ENCODE measurements at regions not wholly inside any gene's neighbourhood (a gene's known extent, or its start where the extent isn't known, plus 50 kb on each side); places are given as distances from the start of the nearest gene placed in this dataset.
"Not testable (repeated sequence)": the region's sequence is repeated elsewhere in the genome, so short reads cannot be mapped to it uniquely, and the experiment has no call there.

DNA sequence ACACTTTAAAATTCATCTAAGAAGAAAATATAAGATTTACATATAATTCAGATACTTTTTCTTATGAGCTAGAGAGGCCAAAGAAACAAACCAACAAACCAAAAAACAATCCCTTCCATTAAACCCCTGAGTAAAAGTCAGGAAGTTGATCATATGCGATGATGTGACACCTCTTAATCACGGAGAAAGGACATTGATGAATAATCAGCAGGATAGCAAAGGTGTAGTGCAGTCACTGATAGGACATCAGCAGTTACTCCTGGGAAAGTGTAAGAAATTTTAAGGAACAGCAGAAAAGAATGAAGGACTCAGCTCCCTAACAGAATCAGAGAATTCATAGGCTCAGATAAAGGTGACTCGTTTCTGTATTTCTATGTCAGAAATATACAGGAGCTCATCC, 202.4 kb upstream of the EDNRB start:
- no peak for DNase-seq
- intact Hi-C loops (cut with DNase I; ENCODE audit: low total_unique reads): loop anchor here (5.0 kb wide), 1 partner anchor 344 kb away; no protein-coding TSS in a partner anchor
- Histone ChIP-seq H3K4me1 (no peaks in the 10 kb centered on the region), H3K4me3 (no peak overlapping the region), H3K9me3 (no peaks in the 10 kb centered on the region), H3K27me3 (peaks cover 0 to 8% of the 10 kb centered on the region in 2 donors), H3K27ac (no peak overlapping the region), H3K36me3 (no peaks in the 10 kb centered on the region)
- TF ChIP-seq CTCF (IDR thresholded peaks at IDR 0.05): no peak

GRCh38 chr13:78120144-78120543, 201.5 kb upstream of the EDNRB start:
- DNase-seq, H3K36me3 ChIP-seq, H3K4me1 ChIP-seq, H3K27ac ChIP-seq, H3K27me3 ChIP-seq, H3K4me3 ChIP-seq, H3K9me3 ChIP-seq: not testable (repeated sequence)
- intact Hi-C loops (cut with DNase I; ENCODE audit: low total_unique reads): loop anchor here (5.0 kb wide), 1 partner anchor 343 kb away; no protein-coding TSS in a partner anchor

GRCh38 chr13:78117070-78117469, 198.4 kb upstream of the EDNRB start:
- H3K36me3 ChIP-seq; intact Hi-C loops (cut with DNase I; ENCODE audit: low total_unique reads); H3K4me1 ChIP-seq; H3K9me3 ChIP-seq; H3K4me3 ChIP-seq; H3K27me3 ChIP-seq; DNase-seq; H3K27ac ChIP-seq: not testable (repeated sequence)

GRCh38 chr13:78105656-78106055, 187.0 kb upstream of the EDNRB start:
- DNase-seq: no peak
- Histone ChIP-seq H3K36me3 (no peaks in the 10 kb centered on the region), H3K4me1 (no peaks in the 10 kb centered on the region), H3K9me3 (no peaks in the 10 kb centered on the region), H3K4me3 (no peak overlapping the region), H3K27ac (no peak overlapping the region), H3K27me3 (no peaks in the 10 kb centered on the region)
- no peak for TF ChIP-seq CTCF (IDR thresholded peaks at IDR 0.05)
- intact Hi-C loops (cut with DNase I; ENCODE audit: low total_unique reads): no loop called here

DNA sequence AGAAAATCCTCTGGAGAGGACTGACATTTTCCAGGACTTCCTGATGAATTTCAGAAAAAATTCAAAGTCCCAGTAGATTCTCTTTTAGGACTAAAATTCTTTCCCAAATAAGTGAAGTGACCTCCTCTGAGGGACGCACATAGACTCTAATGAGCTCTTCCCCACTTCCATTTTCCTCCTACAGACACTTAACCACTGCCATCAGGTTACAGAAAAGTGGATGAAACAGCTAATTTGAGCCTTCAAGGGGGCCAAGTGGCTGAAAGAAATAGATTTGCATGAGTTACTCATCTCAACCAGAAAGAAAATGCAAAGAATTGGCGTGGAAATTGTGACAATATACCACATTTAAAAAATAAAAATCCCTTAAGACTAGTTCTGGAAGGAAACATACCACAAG, 185.3 kb upstream of the EDNRB start:
- H3K27me3 ChIP-seq: no peaks in the 10 kb centered on the region
- no peaks in the 10 kb centered on the region for H3K9me3 ChIP-seq
- H3K27ac ChIP-seq: no peak overlapping the region
- no peak for TF ChIP-seq CTCF (IDR thresholded peaks at IDR 0.05)
- H3K4me3 ChIP-seq: no peak overlapping the region
- DNase-seq: no peak
- intact Hi-C loops (cut with DNase I; ENCODE audit: low total_unique reads): no loop called here
- H3K36me3 ChIP-seq: no peaks in the 10 kb centered on the region
- H3K4me1 ChIP-seq: no peaks in the 10 kb centered on the region

DNA sequence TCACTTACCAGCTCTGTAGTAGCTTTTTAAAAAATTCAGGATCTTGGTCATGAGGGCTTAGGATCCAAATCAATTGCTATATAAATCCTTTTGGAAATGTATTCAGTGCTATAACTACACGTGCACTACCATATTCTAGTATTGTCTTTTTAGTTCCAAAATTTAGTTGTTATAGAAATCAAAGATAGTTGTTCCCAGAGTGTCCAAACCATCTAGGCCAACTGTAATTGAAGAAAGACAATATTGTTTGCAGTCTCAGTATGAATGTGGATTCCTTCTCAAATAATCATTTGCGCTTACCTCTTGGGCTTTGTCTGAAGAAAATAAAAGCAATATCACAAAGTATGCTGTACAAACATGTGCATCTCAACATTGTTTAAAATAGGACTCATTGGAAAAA, 184.1 kb upstream of the EDNRB start:
- Histone ChIP-seq H3K4me1 (no peaks in the 10 kb centered on the region), H3K27me3 (no peaks in the 10 kb centered on the region), H3K9me3 (no peaks in the 10 kb centered on the region), H3K27ac (no peak overlapping the region), H3K4me3 (no peak overlapping the region), H3K36me3 (no peaks in the 10 kb centered on the region)
- DNase-seq: no peak
- intact Hi-C loops (cut with DNase I; ENCODE audit: low total_unique reads): no loop called here
- no peak for TF ChIP-seq CTCF (IDR thresholded peaks at IDR 0.05)

DNA sequence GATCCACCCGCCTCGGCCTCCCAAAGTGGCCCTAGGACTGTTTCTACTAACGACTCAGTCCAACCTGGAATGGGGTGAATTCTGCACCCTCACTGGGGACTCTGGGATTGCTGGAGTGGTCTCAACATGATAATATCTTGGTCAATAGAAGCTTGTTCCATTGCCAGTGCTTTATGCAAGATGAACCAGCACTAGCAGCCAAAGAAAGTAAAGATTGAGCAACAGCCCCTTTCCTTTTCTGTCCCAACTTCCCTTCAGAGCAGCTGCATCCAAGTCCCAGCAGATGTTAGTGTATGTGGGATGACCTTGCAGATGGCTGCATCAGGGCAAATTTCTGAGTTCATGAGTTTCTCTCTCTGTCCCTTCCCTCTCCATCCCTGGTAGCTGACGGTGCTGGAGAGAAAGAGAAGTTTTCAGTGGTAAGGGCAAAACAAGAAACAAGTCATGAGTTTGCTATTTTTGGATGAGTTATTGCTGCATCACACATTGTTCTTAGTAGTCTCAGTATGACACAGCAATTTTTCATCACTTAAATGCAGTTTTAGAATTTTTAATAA, 183.6 kb upstream of the EDNRB start:
- no peak overlapping the region for H3K27ac ChIP-seq
- H3K4me3 ChIP-seq: no peak overlapping the region
- TF ChIP-seq CTCF (IDR thresholded peaks at IDR 0.05): no peak
- no peaks in the 10 kb centered on the region for H3K4me1 ChIP-seq
- H3K9me3 ChIP-seq: no peaks in the 10 kb centered on the region
- no peaks in the 10 kb centered on the region for H3K27me3 ChIP-seq
- intact Hi-C loops (cut with DNase I; ENCODE audit: low total_unique reads): no loop called here
- peak; percentile 36 to 68 for DNase-seq
- H3K36me3 ChIP-seq: no peaks in the 10 kb centered on the region

All from tibial artery (tissue), 4 donors.